ENCODE measurements at regions not wholly inside any gene's neighbourhood (a gene's known extent, or its start where the extent isn't known, plus 50 kb on each side); places are given as distances from the start of the nearest gene placed in this dataset.

DNA sequence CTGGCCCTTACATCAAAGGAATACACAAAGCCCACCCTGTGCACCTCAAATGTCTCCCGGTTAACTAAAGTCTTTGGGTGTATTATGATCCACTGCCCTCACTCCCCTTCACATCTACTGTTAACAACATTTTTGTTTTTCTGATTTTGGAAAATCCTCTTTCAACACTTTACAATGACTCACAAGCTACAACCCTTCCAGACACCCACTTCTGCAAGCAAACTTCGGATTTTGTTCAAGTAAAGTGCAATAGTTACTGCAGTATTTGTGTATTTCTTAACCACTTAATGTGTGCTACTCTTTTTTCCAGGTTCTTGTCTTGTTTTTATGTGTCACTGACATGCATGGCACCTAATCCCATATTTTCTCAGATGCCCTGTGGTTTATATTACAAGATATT, 101.1 kb downstream of the EDNRB start:
- Mint-ChIP-seq H3K36me3 (ENCODE audit: unreplicated experiment) (no peaks in the 10 kb centered on the region), H3K27ac (ENCODE audit: unreplicated experiment) (no peak overlapping the region), H3K9me3 (ENCODE audit: unreplicated experiment) (no peaks in the 10 kb centered on the region), H3K27me3 (ENCODE audit: unreplicated experiment) (no peaks in the 10 kb centered on the region), H3K4me1 (ENCODE audit: low read depth, unreplicated experiment) (no peaks in the 10 kb centered on the region), H3K4me3 (ENCODE audit: unreplicated experiment) (no peak overlapping the region)
- TF ChIP-seq, protein P1, sequence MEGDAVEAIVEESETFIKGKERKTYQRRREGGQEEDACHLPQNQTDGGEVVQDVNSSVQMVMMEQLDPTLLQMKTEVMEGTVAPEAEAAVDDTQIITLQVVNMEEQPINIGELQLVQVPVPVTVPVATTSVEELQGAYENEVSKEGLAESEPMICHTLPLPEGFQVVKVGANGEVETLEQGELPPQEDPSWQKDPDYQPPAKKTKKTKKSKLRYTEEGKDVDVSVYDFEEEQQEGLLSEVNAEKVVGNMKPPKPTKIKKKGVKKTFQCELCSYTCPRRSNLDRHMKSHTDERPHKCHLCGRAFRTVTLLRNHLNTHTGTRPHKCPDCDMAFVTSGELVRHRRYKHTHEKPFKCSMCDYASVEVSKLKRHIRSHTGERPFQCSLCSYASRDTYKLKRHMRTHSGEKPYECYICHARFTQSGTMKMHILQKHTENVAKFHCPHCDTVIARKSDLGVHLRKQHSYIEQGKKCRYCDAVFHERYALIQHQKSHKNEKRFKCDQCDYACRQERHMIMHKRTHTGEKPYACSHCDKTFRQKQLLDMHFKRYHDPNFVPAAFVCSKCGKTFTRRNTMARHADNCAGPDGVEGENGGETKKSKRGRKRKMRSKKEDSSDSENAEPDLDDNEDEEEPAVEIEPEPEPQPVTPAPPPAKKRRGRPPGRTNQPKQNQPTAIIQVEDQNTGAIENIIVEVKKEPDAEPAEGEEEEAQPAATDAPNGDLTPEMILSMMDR (IDR thresholded peaks at IDR 0.05; ENCODE audit: partially characterized antibody, unreplicated experiment) = no peak
- no peak for DNase-seq

DNA sequence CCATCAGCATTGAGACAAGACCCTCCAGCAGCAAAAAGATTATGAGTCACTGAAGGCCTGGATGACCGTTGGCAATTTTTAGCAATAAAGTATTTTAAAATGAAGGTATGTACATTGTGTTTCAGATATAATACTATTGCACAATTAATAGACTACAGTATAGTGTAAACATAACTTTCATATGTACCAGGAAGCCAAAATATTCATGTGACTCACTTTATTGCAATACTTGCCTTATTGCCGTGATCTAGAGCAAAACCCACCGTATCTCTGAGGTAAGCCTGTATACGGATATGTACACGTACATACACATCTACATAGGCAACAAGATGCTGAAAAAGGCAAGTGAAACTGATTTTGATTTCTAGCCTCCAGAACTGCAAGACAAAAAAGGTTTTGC, 103.3 kb downstream of the EDNRB start:
- Mint-ChIP-seq H3K9me3 (ENCODE audit: unreplicated experiment) (no peaks in the 10 kb centered on the region), H3K4me1 (ENCODE audit: low read depth, unreplicated experiment) (no peaks in the 10 kb centered on the region), H3K36me3 (ENCODE audit: unreplicated experiment) (no peaks in the 10 kb centered on the region), H3K4me3 (ENCODE audit: unreplicated experiment) (no peak overlapping the region), H3K27me3 (ENCODE audit: unreplicated experiment) (no peaks in the 10 kb centered on the region), H3K27ac (ENCODE audit: unreplicated experiment) (no peak overlapping the region)
- TF ChIP-seq, protein P1 (IDR thresholded peaks at IDR 0.05; ENCODE audit: partially characterized antibody, unreplicated experiment) = no peak
- no peak for DNase-seq

Measured in glutamatergic neuron (in vitro differentiated cells).